EH (cell line): ENCODE measurements at regions not wholly inside any gene's neighbourhood (a gene's known extent, or its start where the extent isn't known, plus 50 kb on each side); places are given as distances from the start of the nearest gene placed in this dataset.

Experiments
- DNase-seq: peaks from one replicate; pipeline ENCODE4 v3.0.0-alpha.2; 2015; ENCODE audit warnings: low read depth

DNA sequence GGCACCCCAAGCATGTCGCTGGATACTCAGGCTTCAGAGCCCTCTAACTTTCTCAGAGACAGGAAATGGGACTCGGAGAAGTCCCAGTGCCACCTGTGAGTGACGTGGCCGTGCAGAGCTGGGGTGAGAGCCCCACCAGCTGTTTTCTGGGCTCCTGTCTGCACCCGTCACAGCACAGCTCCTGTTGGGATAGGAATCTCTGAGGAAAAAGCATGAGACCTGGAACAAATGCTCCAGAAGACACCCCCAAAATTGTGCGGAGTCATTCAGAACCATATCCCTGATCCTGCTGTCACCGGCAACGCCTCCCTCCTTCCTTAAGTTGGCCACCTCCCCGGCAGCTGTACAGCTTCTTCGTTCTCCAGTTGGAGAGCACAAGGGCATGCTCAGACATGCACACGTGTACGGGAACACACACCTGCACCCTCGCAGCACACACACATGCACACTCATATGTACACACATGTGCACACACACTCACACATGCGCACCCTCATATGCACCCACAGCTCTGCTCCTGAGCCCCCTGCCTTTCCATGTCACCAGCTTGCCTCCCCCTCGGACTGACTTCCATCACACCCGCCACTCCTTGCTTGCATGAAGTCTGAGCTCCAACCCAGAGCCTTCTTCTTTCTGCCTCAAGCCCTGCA, 1430.0 kb downstream of the BRD1 start:
- DNase-seq, result no peak

GRCh38 chr22:48396785-48397530, 1430.7 kb downstream of the BRD1 start:
- no peak for DNase-seq

DNA sequence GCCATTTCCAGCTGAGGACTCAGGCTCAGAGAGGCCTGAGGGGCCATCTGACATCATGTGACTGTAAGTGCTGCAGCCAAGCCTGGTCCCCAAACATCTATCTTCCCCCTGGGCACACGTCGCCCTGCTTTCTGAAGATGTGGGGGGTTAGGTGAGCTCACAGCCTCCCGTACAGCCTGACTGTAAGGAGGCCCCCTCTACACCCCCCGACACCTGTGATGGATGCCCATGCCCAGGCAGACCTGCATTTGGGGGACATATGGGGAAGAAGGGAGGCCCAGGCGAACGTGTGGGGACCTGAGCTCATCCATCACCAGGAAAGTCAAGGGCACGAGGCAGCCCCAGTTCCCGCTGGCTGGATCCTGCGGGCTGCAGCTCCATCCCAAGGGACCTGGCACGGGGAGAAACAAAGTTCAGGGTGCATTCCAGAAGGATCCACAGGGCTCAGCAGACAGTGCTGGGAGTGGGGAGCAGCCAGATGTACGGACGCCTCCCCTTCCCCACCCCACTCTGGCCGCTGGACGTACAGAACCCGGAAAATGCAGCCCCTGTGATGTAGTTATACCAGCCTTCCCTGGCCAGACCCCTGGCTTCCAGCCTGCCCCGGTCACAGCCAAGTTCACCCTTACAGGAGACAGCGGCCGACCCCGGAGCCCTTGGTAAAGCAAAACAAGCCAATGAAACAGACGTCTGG, 1431.4 kb downstream of the BRD1 start:
- no peak for DNase-seq

GRCh38 chr22:48395201-48395600, 1432.5 kb downstream of the BRD1 start:
- no peak for DNase-seq

GRCh38 chr22:48394787-48395186, 1432.9 kb downstream of the BRD1 start:
- no peak for DNase-seq

GRCh38 chr22:48393885-48394284, 1433.8 kb downstream of the BRD1 start:
- no peak for DNase-seq

DNA sequence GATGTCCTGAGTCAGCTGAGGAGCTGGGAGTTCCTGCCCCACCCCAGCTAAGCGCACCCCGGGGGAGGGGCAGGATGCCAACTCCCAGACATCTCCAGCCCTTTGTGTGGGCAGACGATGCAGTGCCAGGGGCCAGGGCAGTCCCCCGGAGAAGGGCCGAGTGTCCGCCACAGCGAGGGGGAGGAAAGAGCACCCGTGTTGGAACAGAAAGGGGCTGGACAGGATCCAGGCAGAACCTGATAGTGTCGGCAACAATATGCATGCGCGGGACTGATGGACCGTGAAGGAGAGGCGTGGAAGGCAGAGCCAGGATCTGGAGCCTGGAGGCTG, 1434.7 kb downstream of the BRD1 start:
- DNase-seq, result no peak

GRCh38 chr22:48391820-48392219, 1435.9 kb downstream of the BRD1 start:
- no peak for DNase-seq

- no peak for DNase-seq
Observed at GRCh38 chr22:48391171-48391711, 1436.4 kb downstream of the BRD1 start.

- no peak for DNase-seq
Observed at GRCh38 chr22:48389916-48390315, 1437.8 kb downstream of the BRD1 start.

DNA sequence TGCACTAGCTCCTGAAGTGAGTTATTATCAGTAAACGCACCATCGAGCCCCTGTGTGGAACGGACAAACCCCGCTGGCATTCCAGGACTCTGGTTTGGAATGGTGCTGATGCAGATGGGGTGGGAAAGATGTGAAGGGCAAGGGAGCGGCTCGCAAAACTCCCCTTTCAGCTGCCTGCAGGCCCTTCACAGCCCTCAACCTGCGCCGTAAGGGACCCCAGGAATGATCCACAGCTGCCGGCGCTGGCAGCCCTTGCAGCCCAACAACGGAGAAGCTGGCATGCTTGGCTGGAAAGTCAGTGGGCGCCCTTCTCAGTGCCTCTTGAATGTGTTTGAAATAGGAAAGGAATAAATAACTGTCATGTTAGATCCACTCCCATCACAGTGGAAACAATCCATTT, 1445.5 kb downstream of the BRD1 start:
- DNase-seq, result no peak

- no peak for DNase-seq
Observed at GRCh38 chr22:48380016-48380665, 1447.5 kb downstream of the BRD1 start.

GRCh38 chr22:48379371-48379770, 1448.3 kb downstream of the BRD1 start:
- DNase-seq, result no peak

- DNase-seq, result no peak
Observed at GRCh38 chr22:48378673-48379072, 1449.0 kb downstream of the BRD1 start.

DNA sequence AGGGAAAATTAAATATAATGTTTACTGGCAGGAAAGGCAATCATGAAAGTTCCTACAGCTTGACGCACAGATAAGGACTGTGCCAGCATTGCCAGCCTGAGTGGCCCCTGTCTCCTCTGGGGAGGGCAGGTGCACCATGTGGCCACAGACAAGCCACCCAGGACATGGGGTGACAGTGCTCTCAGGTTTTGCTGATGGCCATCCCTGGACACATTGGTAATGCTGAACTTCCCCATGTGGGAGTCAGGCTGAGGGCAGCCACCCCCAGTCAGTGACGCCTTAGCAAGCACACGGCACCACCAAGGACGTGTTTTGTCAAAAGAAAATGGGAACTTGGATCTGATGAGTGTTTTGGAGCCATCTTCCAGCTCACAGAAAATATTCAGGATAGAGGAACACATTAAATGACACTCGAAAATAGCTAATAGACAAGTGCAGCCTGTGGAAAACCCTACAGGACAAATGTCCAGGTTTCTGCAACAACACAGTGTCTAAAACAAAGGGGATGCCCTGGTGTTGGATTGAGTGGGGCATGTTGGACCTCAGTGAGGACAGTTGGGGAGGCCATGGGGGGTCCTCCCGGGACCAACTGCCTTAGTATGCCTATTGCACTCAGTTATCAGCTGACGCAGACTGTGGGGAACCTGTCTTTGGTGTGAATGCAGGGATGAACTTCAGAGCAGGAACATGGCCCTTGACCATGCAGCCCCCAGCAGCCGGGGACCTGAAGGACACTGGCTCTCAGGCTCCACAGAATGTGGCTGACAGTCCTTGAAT, 1450.5 kb downstream of the BRD1 start:
- DNase-seq, result no peak

- no peak for DNase-seq
Observed at GRCh38 chr22:48376428-48376827, 1451.2 kb downstream of the BRD1 start.

DNA sequence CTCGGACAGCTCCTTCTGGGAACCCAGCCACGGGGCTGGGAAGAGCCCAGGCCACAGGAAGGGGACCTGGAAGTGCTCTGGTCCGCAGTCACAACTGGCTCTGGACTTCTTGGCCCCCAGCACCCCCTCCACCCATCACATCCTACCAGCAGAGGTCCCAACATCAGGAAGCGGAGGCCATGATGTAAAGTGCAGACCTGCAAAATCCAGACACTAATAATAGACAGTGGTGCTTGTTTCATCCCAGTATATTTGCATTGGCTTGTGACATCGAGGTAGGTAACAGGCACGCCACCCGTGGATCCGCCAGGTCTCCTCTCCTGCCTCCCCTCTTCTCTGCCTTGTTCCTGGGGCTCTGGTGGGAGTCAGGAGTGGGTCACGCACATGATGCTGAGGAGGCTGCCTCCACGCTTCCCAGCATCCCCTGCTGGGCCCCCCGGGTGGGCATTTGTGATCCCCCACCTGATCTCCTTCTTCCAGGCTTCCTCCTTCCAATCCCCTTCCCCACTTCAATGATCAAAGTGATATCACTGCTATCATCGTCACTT, 1454.0 kb downstream of the BRD1 start:
- no peak for DNase-seq

- no peak for DNase-seq
Observed at GRCh38 chr22:48372390-48372789, 1455.3 kb downstream of the BRD1 start.

DNA sequence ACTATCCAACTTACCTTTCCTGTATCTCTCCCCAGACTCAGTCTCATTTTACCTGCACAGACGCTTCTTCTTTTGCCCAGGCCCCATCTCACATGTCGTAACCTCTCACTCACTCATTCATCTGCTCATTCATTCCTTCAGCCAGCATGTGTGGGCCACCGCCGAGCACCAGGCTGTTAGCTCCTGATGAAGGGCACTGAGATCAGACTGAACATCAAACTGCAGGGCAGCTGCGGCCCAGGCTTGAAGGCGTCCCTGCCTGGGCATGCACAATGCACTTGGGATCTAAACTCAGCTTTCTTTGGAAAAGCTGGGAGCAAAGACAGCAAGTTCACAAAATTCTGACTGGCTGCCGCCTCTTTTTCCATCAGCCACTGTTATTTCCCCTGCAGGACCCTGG, 1456.3 kb downstream of the BRD1 start:
- DNase-seq, result no peak

DNA sequence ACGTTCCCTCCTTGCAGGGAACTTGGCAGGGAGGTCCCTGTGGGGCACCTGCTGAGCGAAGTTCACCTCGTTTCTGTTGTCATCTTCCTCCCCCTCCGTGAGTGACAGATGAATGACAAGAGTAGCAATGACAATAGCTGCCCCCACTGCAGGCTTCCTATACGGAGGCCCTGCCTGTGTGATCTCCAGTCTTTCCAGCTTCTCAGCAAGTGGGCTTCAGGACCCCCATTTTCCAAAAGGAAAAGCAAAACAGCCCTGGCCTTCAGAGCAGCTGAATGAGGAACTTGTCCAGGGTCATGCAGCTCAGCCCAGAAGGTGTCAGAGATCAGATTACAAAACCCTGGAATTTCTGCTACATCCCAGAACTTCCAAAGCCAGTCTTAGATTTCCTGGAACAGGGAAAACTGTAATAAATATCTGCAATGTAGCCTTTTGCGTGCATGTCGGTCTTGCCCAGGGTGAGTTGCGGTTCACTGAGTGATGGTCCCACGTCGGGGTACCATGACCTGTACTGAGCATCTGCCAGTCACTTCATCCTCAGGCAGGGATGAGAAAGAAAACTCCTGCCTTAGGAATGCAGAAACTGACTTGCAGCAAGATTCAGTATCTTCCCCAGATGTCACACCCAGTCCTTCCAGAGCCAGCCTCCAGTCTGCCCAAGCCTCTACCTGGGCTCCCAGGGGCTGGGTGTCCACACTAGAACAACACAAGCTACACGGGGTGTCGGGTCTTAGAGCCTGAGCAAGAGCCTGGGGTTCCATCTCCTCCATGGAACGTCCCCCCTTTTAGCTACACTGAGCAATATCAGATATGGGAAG, 1457.0 kb downstream of the BRD1 start:
- no peak for DNase-seq
